IMR-90 (cell line): ENCODE measurements at regions not wholly inside any gene's neighbourhood (a gene's known extent, or its start where the extent isn't known, plus 50 kb on each side); places are given as distances from the start of the nearest gene placed in this dataset.

Experiments
- CTCF ChIP-seq: conservative IDR thresholded peaks from 2 replicates; pipeline ENCODE4 v1.5.1; 2012; ENCODE audit warnings: mild to moderate bottlenecking, low read depth, low read length, improper control_type of control experiment
- ELK1 ChIP-seq: fragments of 150-350 bp; IDR thresholded peaks from 2 replicates; pipeline ENCODE4 v1.6.1; 2016; ENCODE audit warnings: low read depth, mild to moderate bottlenecking, low read length, moderate library complexity, borderline replicate concordance
- FOS ChIP-seq: fragments of 150-350 bp; IDR thresholded peaks from 2 replicates; pipeline ENCODE4 v1.6.1; 2016; ENCODE audit warnings: low read depth, low read length
- MAFK ChIP-seq: IDR thresholded peaks from 2 replicates; pipeline ENCODE4 v1.6.1; 2012; ENCODE audit warnings: low read depth, low read length, improper control_type of control experiment
- NFE2L2 ChIP-seq: fragments of 150-350 bp; IDR thresholded peaks from 2 replicates; pipeline ENCODE4 v1.6.1; 2016; ENCODE audit warnings: low read depth, mild to moderate bottlenecking, low read length
- POLR2A ChIP-seq: IDR thresholded peaks from 2 replicates; pipeline ENCODE4 v1.6.1; 2012; ENCODE audit warnings: mild to moderate bottlenecking, low read depth, low read length
- RAD21 ChIP-seq: IDR thresholded peaks from 2 replicates; pipeline ENCODE4 v1.6.1; 2012; ENCODE audit warnings: low read length, improper control_type of control experiment
- USF2 ChIP-seq: fragments of 150-350 bp; IDR thresholded peaks from 2 replicates; pipeline ENCODE4 v1.6.1; 2017; ENCODE audit warnings: mild to moderate bottlenecking, antibody characterized with exemption, low read length, low read depth

GRCh38 chr1:38296047-38296446 is 249.5 kb upstream of the POU3F1 start:
- TF ChIP-seq POLR2A (no peak), CTCF (no peak), ELK1 (no peak), NFE2L2 (no peak), RAD21 (no peak), USF2 (no peak), FOS (no peak), MAFK (no peak)
